SK-N-SH (cell line): ENCODE measurements at regions not wholly inside any gene's neighbourhood (a gene's known extent, or its start where the extent isn't known, plus 50 kb on each side); places are given as distances from the start of the nearest gene placed in this dataset.

Experiments
- TF ChIP-seq, protein P1 (sequence below): fragments of 200-600 bp; sonication (generic); IDR thresholded peaks from 2 replicates; pipeline ENCODE4 v1.6.1; 2017; ENCODE audit warnings: antibody characterized with exemption, mild to moderate bottlenecking, moderate library complexity
- TF ChIP-seq, protein P2 (sequence below): IDR thresholded peaks from 2 replicates; pipeline ENCODE4 v1.4.0; 2012; ENCODE audit warnings: low read depth

DNA sequence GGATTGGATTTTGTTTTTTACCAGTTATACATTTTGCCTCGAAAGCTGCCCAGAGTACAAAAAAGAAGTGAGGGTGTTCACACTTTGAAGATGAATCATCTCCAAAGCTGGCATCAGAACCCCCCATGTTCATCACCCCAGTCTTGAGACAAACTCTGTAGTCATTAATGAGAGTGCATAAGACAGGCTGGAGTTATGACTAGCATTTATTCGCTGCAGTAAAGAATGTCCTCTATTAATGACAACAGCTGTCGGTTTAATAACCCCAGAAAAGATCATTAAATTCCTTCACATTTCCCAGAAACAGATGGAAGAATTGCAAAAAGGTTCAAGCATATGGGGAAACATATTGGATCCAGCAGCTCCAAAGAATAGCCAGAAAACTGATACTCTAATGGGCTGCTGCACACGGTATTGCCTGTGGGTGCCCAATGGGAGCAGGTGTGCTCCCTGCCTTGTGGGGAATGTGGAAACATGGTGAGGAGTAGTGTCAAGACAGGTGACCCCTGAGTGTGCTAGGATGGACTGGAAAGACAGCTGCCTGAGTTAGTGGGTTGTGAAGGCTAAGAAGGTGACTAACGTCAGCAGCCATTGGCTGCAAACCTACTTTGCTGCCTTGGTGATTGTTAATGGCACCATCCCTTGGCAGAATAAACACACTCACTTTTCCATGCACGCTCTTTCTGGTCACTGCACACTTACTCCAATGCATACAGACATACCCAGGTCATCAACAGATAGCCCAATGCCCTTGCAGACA lies 81.9 kb downstream of the AIPL1 start:
- TF ChIP-seq, protein P1, sequence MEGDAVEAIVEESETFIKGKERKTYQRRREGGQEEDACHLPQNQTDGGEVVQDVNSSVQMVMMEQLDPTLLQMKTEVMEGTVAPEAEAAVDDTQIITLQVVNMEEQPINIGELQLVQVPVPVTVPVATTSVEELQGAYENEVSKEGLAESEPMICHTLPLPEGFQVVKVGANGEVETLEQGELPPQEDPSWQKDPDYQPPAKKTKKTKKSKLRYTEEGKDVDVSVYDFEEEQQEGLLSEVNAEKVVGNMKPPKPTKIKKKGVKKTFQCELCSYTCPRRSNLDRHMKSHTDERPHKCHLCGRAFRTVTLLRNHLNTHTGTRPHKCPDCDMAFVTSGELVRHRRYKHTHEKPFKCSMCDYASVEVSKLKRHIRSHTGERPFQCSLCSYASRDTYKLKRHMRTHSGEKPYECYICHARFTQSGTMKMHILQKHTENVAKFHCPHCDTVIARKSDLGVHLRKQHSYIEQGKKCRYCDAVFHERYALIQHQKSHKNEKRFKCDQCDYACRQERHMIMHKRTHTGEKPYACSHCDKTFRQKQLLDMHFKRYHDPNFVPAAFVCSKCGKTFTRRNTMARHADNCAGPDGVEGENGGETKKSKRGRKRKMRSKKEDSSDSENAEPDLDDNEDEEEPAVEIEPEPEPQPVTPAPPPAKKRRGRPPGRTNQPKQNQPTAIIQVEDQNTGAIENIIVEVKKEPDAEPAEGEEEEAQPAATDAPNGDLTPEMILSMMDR = no peak
- TF ChIP-seq, protein P2, sequence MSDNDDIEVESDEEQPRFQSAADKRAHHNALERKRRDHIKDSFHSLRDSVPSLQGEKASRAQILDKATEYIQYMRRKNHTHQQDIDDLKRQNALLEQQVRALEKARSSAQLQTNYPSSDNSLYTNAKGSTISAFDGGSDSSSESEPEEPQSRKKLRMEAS = no peak
